Esophagus muscularis mucosa (tissue), 4 donors: ENCODE measurements at regions not wholly inside any gene's neighbourhood (a gene's known extent, or its start where the extent isn't known, plus 50 kb on each side); places are given as distances from the start of the nearest gene placed in this dataset.

Experiments
- DNase-seq: peaks from one replicate; pipeline ENCODE4 v3.0.0-alpha.2; 2017; ENCODE audit errors: extremely low spot score
- H3K27ac ChIP-seq, 4 donors: fragments of 200-600 bp; sonication (generic); replicated peaks in 1 of 4; 1 replicate in 3 of 4; 2 replicates in 1 of 4; pipeline ENCODE4 v1.5.1; 2016 to 2019; ENCODE audit warnings: mild to moderate bottlenecking in 1 of 4
- H3K27me3 ChIP-seq, 4 donors: fragments of 200-600 bp; sonication (generic); one replicate each; pipeline versions ENCODE4 v1.5.1 to v1.6.0; 2016 to 2019
- H3K36me3 ChIP-seq, 4 donors: fragments of 200-600 bp; sonication (generic); one replicate each; pipeline ENCODE4 v1.5.1; 2016 to 2019
- H3K4me1 ChIP-seq, 4 donors: fragments of 200-600 bp; sonication (generic); one replicate each; pipeline ENCODE4 v1.5.1; 2016 to 2019
- H3K4me3 ChIP-seq, 4 donors: fragments of 200-600 bp; sonication (generic); 1 replicate in 2 of 4; 2 replicates in 2 of 4; pipeline ENCODE4 v1.5.1; 2016 to 2019; ENCODE audit warnings: mild to moderate bottlenecking in 4 of 4, moderate library complexity in 1 of 4
- H3K9me3 ChIP-seq, 4 donors: fragments of 200-600 bp; sonication (generic); 1 replicate in 3 of 4; 2 replicates in 1 of 4; pipeline ENCODE4 v1.5.1; 2016 to 2019
- EP300 ChIP-seq: sonication (generic); formaldehyde crosslinking; IDR thresholded peaks from one replicate; pipeline ENCODE4 v1.6.1; 2017; ENCODE audit warnings: antibody characterized with exemption
- POLR2A ChIP-seq: fragments of 450-650 bp; IDR thresholded peaks from one replicate; pipeline ENCODE4 v1.6.1; 2017; ENCODE audit warnings: antibody characterized with exemption, moderate library complexity, mild to moderate bottlenecking, low read depth
- POLR2AphosphoS5 ChIP-seq, 2 donors: sonication (generic); formaldehyde crosslinking; IDR thresholded peaks; one replicate each; pipeline ENCODE4 v1.6.1; 2017; ENCODE audit warnings: antibody characterized with exemption in 2 of 2
- WGBS: methylation state at CpG from one replicate; pipeline ENCODE4 v1.1.5; 2018; 5-methylcytosine and 5-hydroxymethylcytosine counted together
- intact Hi-C: fragments of 100-400 bp; cut with DNase I; formaldehyde crosslinking; loops from one replicate; pipeline ENCODE4 v1.15.1; 2023
- TF ChIP-seq, protein P1 (sequence below), 3 experiments: fragments of 200-600 bp in 2 of 3; fragments of 450-650 bp in 1 of 3; sonication (generic) in 2 of 3; IDR thresholded peaks; one replicate each; pipeline ENCODE4 v1.5.1; 2017 to 2019; ENCODE audit warnings: antibody characterized with exemption in 3 of 3, mild to moderate bottlenecking in 2 of 3, moderate library complexity in 1 of 3

DNA sequence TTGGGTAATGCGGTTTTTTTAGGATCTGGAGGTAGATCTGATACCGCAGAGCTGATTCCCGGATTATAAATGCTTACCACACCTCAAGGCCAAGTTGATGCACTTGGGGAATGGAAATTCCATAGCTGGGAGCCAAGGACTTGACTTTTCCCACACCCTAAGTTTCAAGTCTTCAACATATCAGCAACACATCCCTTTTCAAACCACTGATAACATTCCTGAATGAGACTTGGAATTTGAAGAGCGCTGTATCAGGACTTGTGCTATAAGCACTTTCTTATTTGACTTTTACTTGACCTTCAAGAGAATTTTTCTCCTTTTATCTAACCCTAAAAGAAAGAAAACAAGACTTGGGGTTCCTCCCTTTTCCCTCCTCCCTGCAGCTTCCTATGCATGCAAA, 90.6 kb upstream of the NAA20 start:
- H3K4me1 ChIP-seq: peaks cover 27 to 46% (median 34%) of the 10 kb centered on the region in 4 donors
- intact Hi-C loops: no loop called here
- no peaks in the 10 kb centered on the region for H3K36me3 ChIP-seq
- DNase-seq: no peak
- no peaks in the 10 kb centered on the region for H3K9me3 ChIP-seq
- 57% methylated on average over 4 of the region's 4 CpGs for WGBS
- no peaks in the 10 kb centered on the region for H3K27me3 ChIP-seq
- no peak for TF ChIP-seq POLR2AphosphoS5 (IDR thresholded peaks at IDR 0.05)
- TF ChIP-seq, protein P1, sequence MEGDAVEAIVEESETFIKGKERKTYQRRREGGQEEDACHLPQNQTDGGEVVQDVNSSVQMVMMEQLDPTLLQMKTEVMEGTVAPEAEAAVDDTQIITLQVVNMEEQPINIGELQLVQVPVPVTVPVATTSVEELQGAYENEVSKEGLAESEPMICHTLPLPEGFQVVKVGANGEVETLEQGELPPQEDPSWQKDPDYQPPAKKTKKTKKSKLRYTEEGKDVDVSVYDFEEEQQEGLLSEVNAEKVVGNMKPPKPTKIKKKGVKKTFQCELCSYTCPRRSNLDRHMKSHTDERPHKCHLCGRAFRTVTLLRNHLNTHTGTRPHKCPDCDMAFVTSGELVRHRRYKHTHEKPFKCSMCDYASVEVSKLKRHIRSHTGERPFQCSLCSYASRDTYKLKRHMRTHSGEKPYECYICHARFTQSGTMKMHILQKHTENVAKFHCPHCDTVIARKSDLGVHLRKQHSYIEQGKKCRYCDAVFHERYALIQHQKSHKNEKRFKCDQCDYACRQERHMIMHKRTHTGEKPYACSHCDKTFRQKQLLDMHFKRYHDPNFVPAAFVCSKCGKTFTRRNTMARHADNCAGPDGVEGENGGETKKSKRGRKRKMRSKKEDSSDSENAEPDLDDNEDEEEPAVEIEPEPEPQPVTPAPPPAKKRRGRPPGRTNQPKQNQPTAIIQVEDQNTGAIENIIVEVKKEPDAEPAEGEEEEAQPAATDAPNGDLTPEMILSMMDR (IDR thresholded peaks at IDR 0.05): no peak
- TF ChIP-seq POLR2A: no peak
- TF ChIP-seq EP300: no peak
- no peak overlapping the region for H3K4me3 ChIP-seq
- H3K27ac ChIP-seq: no peak overlapping the region

DNA sequence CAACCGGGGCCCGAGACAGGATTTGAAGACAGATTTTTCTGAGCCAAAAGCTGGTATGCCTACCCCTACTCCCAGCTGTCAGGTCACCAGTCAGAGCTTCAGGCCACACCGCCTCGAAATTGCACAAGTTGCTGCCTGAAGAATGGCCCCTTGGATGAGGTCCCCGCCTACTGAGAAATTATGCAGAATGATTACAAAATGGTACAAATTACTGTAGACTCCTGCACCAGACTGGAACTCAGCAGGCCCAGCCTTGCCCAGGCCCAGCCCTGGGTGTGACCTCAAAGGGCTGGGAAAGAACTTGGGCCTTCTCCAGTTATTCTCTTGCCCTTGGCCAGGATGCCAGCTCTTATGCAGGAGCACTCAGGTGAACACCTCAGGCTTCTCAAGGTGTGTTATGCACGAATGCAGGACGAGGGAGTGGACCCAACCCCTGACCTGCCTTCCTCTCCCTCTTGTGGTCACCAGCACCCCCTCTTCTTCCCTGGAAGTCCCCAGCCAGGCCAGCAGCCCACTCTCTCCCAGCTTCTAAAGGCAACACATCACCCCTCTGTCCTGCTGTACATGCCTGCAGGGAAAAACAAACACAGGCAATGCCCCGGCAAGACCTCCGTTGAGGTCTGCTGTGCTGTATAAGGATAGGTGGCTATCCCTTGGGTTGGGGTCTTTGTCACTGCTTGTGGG, 88.7 kb upstream of the NAA20 start:
- intact Hi-C loops: no loop called here
- no peak for DNase-seq
- TF ChIP-seq POLR2AphosphoS5 (IDR thresholded peaks at IDR 0.05): no peak
- TF ChIP-seq POLR2A: no peak
- no peak for TF ChIP-seq EP300
- TF ChIP-seq, protein P1 (IDR thresholded peaks at IDR 0.05): no peak

DNA sequence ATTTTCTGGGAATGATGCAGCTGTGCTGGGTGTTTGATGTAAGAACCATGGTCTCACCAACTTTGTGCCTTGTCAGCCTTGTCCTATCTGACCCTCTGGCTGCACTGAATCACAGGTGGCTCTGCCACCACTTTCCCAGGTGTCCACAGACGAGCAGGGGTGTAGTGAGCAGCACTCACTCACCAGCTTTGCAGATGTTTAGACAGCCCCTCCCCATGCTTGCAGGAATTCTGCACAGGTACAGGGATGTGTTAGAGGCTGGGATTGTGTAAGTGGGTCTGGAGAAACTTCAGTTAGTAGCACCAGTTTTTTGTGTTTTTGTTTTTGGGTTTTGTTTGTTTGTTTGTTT, 88.2 kb upstream of the NAA20 start:
- Histone ChIP-seq H3K36me3 (no peaks in the 10 kb centered on the region), H3K27me3 (no peaks in the 10 kb centered on the region), H3K4me1 (peaks cover 39 to 56% (median 49%) of the 10 kb centered on the region in 4 donors), H3K9me3 (no peaks in the 10 kb centered on the region), H3K4me3 (no peak overlapping the region), H3K27ac (peak overlapping the region in 2 of 4 donors; percentile 17 to 23)
- TF ChIP-seq EP300: no peak
- no peak for TF ChIP-seq POLR2A
- TF ChIP-seq POLR2AphosphoS5 (IDR thresholded peaks at IDR 0.05): no peak
- TF ChIP-seq, protein P1 (IDR thresholded peaks at IDR 0.05): no peak
- intact Hi-C loops: no loop called here
- no CpG with 5 or more reads among the region's 1 CpG for WGBS
- DNase-seq: no peak

More for the DNA sequence above, 88.7 kb upstream of the NAA20 start:
- peak overlapping the region in 2 of 4 donors; percentile 23 for H3K27ac ChIP-seq
- no peaks in the 10 kb centered on the region for H3K9me3 ChIP-seq
- WGBS: 92% methylated on average over 7 of the region's 9 CpGs
- H3K27me3 ChIP-seq: no peaks in the 10 kb centered on the region
- H3K36me3 ChIP-seq: no peaks in the 10 kb centered on the region
- no peak overlapping the region for H3K4me3 ChIP-seq
- H3K4me1 ChIP-seq: peaks cover 39 to 51% (median 44%) of the 10 kb centered on the region in 4 donors

DNA sequence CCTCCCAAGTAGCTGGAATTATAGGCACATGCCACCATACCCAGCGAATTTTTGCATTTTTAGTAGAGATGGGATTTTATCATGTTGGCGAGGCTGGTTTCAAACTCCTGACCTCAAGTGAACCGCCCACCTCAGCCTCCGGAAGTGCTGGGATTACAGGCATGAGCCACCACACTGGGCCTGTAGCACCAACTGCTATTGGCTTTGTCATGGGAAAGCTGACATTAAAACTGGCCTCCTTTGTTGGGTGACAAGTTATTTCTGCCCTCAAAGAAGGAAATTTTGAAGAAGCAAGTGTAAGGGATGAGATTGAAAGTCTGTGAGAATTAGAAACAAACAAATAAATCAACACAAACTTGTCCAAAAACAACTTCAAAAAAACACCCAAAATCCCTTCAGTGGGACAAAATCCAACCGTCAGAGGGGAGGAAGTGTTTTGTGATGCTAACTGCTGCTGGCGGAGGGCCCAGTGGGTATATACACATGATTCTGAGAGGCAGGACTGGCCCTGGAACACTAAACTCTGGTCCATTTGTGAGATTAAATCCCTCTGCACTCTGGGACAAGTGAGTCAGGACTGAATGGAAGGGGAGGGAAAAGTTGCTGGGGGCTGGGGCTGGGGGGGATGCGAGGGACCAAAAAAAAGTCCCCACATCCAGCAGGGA, 87.5 kb upstream of the NAA20 start:
- TF ChIP-seq, protein P1 (IDR thresholded peaks at IDR 0.05): no peak
- TF ChIP-seq POLR2AphosphoS5 (IDR thresholded peaks at IDR 0.05) (no peak), EP300 (no peak), POLR2A (no peak)
- 67% methylated on average over 7 of the region's 7 CpGs for WGBS
- Histone ChIP-seq H3K27me3 (no peaks in the 10 kb centered on the region), H3K27ac (peak overlapping the region; percentile 7 to 20 (median 12)), H3K4me1 (peaks cover 44 to 60% (median 55%) of the 10 kb centered on the region in 4 donors), H3K36me3 (no peaks in the 10 kb centered on the region), H3K4me3 (no peak overlapping the region), H3K9me3 (no peaks in the 10 kb centered on the region)
- intact Hi-C loops: no loop called here
- no peak for DNase-seq
